MM.1S (cell line): ENCODE measurements at regions not wholly inside any gene's neighbourhood (a gene's known extent, or its start where the extent isn't known, plus 50 kb on each side); places are given as distances from the start of the nearest gene placed in this dataset.

Source experiments
- DNase-seq: peaks from one replicate; pipeline ENCODE4 v3.0.0-alpha.2; 2015
- H2AFZ ChIP-seq: fragments of 300-600 bp; sonication (generic); 2 replicates; pipeline ENCODE4 v1.6.0; 2016; ENCODE audit warnings: antibody characterized with exemption, low read length
- H3F3A ChIP-seq: fragments of 300-600 bp; sonication (generic); 2 replicates; pipeline ENCODE4 v1.6.1; 2016; ENCODE audit warnings: mild to moderate bottlenecking, antibody characterized with exemption, low read length, moderate library complexity, mixed read lengths; ENCODE audit not compliant: insufficient read depth
- H3K27ac ChIP-seq: fragments of 300-600 bp; sonication (generic); 2 replicates; pipeline ENCODE4 v1.5.1; 2016; ENCODE audit warnings: mild to moderate bottlenecking, low read length
- H3K27me3 ChIP-seq: fragments of 300-600 bp; sonication (generic); replicated peaks from 2 replicates; pipeline ENCODE4 v1.6.0; 2016; ENCODE audit warnings: low read length; ENCODE audit not compliant: insufficient read depth
- H3K36me3 ChIP-seq: fragments of 300-600 bp; sonication (generic); replicated peaks from 2 replicates; pipeline ENCODE4 v1.6.1; 2016; ENCODE audit warnings: mild to moderate bottlenecking, low read length, mixed read lengths; ENCODE audit not compliant: insufficient read depth
- H3K4me1 ChIP-seq: fragments of 300-600 bp; sonication (generic); 2 replicates; pipeline ENCODE4 v1.6.1; 2016; ENCODE audit warnings: low read length, mixed read lengths
- H3K4me2 ChIP-seq: fragments of 300-600 bp; sonication (generic); 2 replicates; pipeline ENCODE4 v1.6.0; 2016; ENCODE audit warnings: low read depth, low read length
- H3K4me3 ChIP-seq: fragments of 300-600 bp; sonication (generic); 2 replicates; pipeline ENCODE4 v1.5.1; 2016; ENCODE audit warnings: low read length, mixed read lengths
- H3K79me2 ChIP-seq: fragments of 300-600 bp; sonication (generic); 2 replicates; pipeline ENCODE4 v1.6.1; 2016; ENCODE audit warnings: mixed run types, low read length, mixed read lengths
- H3K9ac ChIP-seq: fragments of 300-600 bp; sonication (generic); 2 replicates; pipeline ENCODE4 v1.6.1; 2016; ENCODE audit warnings: low read length, mixed read lengths
- H3K9me2 ChIP-seq: fragments of 300-600 bp; sonication (generic); replicated peaks from 2 replicates; pipeline ENCODE4 v1.6.1; 2016; ENCODE audit warnings: mild to moderate bottlenecking, low read length, mixed read lengths; ENCODE audit not compliant: insufficient read depth
- H3K9me3 ChIP-seq: fragments of 300-600 bp; sonication (generic); replicated peaks from 2 replicates; pipeline ENCODE4 v1.6.1; 2016; ENCODE audit warnings: mild to moderate bottlenecking, low read length, mixed read lengths; ENCODE audit not compliant: insufficient read depth
- H4K20me1 ChIP-seq: fragments of 300-600 bp; sonication (generic); 2 replicates; pipeline ENCODE4 v1.6.1; 2016; ENCODE audit warnings: mild to moderate bottlenecking, low read length, moderate library complexity, mixed read lengths; ENCODE audit not compliant: insufficient read depth
- CTCF ChIP-seq: fragments of 300-600 bp; sonication (generic); IDR thresholded peaks from 2 replicates; pipeline ENCODE4 v1.5.1; 2016; ENCODE audit warnings: antibody characterized with exemption, low read length, mixed read lengths
- EZH2 ChIP-seq: fragments of 300-600 bp; sonication (generic); optimal IDR thresholded peaks from 2 replicates; pipeline ENCODE3; 2017; ENCODE audit warnings: low read depth, mild to moderate bottlenecking, antibody characterized with exemption, low read length, mixed read lengths
- EZH2phosphoT487 ChIP-seq: fragments of 300-600 bp; sonication (generic); IDR thresholded peaks from 2 replicates; pipeline ENCODE4 v1.6.1; 2018; ENCODE audit warnings: antibody characterized with exemption, low read length

- Histone ChIP-seq H3K4me1 (peaks cover 15% of the 10 kb centered on the region), H3K9me3 (no peaks in the 10 kb centered on the region), H4K20me1 (no peaks in the 10 kb centered on the region), H2AFZ (no peak overlapping the region), H3K27me3 (no peaks in the 10 kb centered on the region), H3K4me3 (no peak overlapping the region), H3K9me2 (no peaks in the 10 kb centered on the region), H3K36me3 (no peaks in the 10 kb centered on the region), H3K9ac (no peak overlapping the region), H3K4me2 (no peak overlapping the region), H3K27ac (no peak overlapping the region), H3K79me2 (no peaks in the 10 kb centered on the region), H3F3A (no peaks in the 10 kb centered on the region)
- no peak for DNase-seq
- TF ChIP-seq CTCF: no peak
These were observed 153.0 kb upstream of the PRPS1L1 start for GRCh38 chr7:18180685-18181084.

- no peak overlapping the region for H3K4me3 ChIP-seq
- H3K27me3 ChIP-seq: no peaks in the 10 kb centered on the region
- no peaks in the 10 kb centered on the region for H3F3A ChIP-seq
- H3K27ac ChIP-seq: no peak overlapping the region
- no peaks in the 10 kb centered on the region for H3K9me2 ChIP-seq
- H3K9me3 ChIP-seq: no peaks in the 10 kb centered on the region
- no peaks in the 10 kb centered on the region for H4K20me1 ChIP-seq
- H3K79me2 ChIP-seq: no peaks in the 10 kb centered on the region
- no peak for TF ChIP-seq CTCF
- TF ChIP-seq EZH2: no peak
- no peak for TF ChIP-seq EZH2phosphoT487
- DNase-seq: no peak
- no peaks in the 10 kb centered on the region for H3K36me3 ChIP-seq
- H3K4me1 ChIP-seq: no peaks in the 10 kb centered on the region
- no peak overlapping the region for H3K9ac ChIP-seq
- no peak overlapping the region for H2AFZ ChIP-seq
- no peak overlapping the region for H3K4me2 ChIP-seq
These were observed 162.0 kb upstream of the PRPS1L1 start for GRCh38 chr7:18189500-18190126.

- no peaks in the 10 kb centered on the region for H3K9me3 ChIP-seq
- H3K79me2 ChIP-seq: no peaks in the 10 kb centered on the region
These were observed 163.7 kb upstream of the PRPS1L1 start for GRCh38 chr7:18191341-18191740.

More at GRCh38 chr7:18191341-18191740, 163.7 kb upstream of the PRPS1L1 start:
- Histone ChIP-seq H3K27me3 (no peaks in the 10 kb centered on the region), H3K9ac (no peak overlapping the region), H3K36me3 (no peaks in the 10 kb centered on the region), H3K4me2 (no peak overlapping the region), H3K4me1 (no peaks in the 10 kb centered on the region), H3F3A (no peaks in the 10 kb centered on the region), H2AFZ (no peak overlapping the region), H4K20me1 (no peaks in the 10 kb centered on the region), H3K9me2 (no peaks in the 10 kb centered on the region), H3K4me3 (no peak overlapping the region), H3K27ac (no peak overlapping the region)
- TF ChIP-seq CTCF (no peak), EZH2 (no peak), EZH2phosphoT487 (no peak)
- no peak for DNase-seq
